ENCODE measurements at regions not wholly inside any gene's neighbourhood (a gene's known extent, or its start where the extent isn't known, plus 50 kb on each side); places are given as distances from the start of the nearest gene placed in this dataset.

DNA sequence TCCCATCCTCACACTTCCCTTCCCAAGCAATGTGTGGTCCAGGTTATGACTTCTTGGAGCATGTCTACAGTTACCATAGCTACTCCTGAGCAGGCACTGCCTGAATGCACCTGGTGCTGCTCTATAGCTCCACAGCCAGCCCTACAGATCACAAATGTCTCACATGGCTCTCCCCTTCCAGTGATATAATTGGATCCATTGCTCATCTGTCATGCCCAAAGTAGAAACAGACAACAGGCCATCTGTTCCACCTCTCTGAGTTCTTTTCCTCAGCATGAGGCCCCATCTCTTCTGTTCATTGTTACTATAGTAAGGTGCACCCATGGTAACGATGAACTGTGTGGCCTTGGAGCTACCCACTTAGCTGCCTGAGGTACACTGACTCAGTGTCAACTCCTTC lies 320.3 kb upstream of the ZC3H12C start:
- TF ChIP-seq, protein P1, sequence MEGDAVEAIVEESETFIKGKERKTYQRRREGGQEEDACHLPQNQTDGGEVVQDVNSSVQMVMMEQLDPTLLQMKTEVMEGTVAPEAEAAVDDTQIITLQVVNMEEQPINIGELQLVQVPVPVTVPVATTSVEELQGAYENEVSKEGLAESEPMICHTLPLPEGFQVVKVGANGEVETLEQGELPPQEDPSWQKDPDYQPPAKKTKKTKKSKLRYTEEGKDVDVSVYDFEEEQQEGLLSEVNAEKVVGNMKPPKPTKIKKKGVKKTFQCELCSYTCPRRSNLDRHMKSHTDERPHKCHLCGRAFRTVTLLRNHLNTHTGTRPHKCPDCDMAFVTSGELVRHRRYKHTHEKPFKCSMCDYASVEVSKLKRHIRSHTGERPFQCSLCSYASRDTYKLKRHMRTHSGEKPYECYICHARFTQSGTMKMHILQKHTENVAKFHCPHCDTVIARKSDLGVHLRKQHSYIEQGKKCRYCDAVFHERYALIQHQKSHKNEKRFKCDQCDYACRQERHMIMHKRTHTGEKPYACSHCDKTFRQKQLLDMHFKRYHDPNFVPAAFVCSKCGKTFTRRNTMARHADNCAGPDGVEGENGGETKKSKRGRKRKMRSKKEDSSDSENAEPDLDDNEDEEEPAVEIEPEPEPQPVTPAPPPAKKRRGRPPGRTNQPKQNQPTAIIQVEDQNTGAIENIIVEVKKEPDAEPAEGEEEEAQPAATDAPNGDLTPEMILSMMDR (IDR thresholded peaks at IDR 0.05; ENCODE audit: insufficient read depth, low read depth, low read length), result no peak
- no peak for TF ChIP-seq EZH2 (IDR thresholded peaks at IDR 0.05; ENCODE audit: insufficient read depth, low read length)
